HG03520 (cell line): ENCODE measurements at regions not wholly inside any gene's neighbourhood (a gene's known extent, or its start where the extent isn't known, plus 50 kb on each side); places are given as distances from the start of the nearest gene placed in this dataset.

Experiments
- ATAC-seq: cut with Tn5 transposase; IDR thresholded peaks from one replicate; pipeline ENCODE4 v1.9.1; 2021; ENCODE audit warnings: mild to moderate bottlenecking, moderate library complexity; ENCODE audit not compliant: unreplicated experiment

GRCh38 chr18:65567372-65567771, 183.4 kb upstream of the CDH7 start:
- no peak for ATAC-seq

GRCh38 chr18:65548316-65548715, 202.5 kb upstream of the CDH7 start:
- no peak for ATAC-seq

- no peak for ATAC-seq
Observed at GRCh38 chr18:65547046-65547445, 203.8 kb upstream of the CDH7 start.

GRCh38 chr18:65544701-65545100, 206.1 kb upstream of the CDH7 start:
- no peak for ATAC-seq

- ATAC-seq: no peak
Observed at GRCh38 chr18:65527879-65528633, 222.8 kb upstream of the CDH7 start.

GRCh38 chr18:65526099-65526498, 224.7 kb upstream of the CDH7 start:
- no peak for ATAC-seq

GRCh38 chr18:65523461-65523860, 227.4 kb upstream of the CDH7 start:
- ATAC-seq: no peak

- no peak for ATAC-seq
Observed at GRCh38 chr18:65522907-65523306, 227.9 kb upstream of the CDH7 start.

- ATAC-seq: no peak
Observed at GRCh38 chr18:65516209-65516608, 234.6 kb upstream of the CDH7 start.

- ATAC-seq: no peak
Observed at GRCh38 chr18:65498605-65499004, 252.2 kb upstream of the CDH7 start.

GRCh38 chr18:65487569-65487968, 263.2 kb upstream of the CDH7 start:
- ATAC-seq: no peak

GRCh38 chr18:65477455-65477854, 273.4 kb upstream of the CDH7 start:
- ATAC-seq: no peak

- ATAC-seq: no peak
Observed at GRCh38 chr18:65468881-65469280, 281.9 kb upstream of the CDH7 start.

- ATAC-seq: no peak
Observed at GRCh38 chr18:65464361-65464760, 286.5 kb upstream of the CDH7 start.

- no peak for ATAC-seq
Observed at GRCh38 chr18:65459741-65460140, 291.1 kb upstream of the CDH7 start.

GRCh38 chr18:65458871-65459270, 291.9 kb upstream of the CDH7 start:
- ATAC-seq: no peak

- no peak for ATAC-seq
Observed at GRCh38 chr18:65439188-65439587, 311.6 kb upstream of the CDH7 start.

GRCh38 chr18:65436430-65436829, 314.4 kb upstream of the CDH7 start:
- no peak for ATAC-seq

- no peak for ATAC-seq
Observed at GRCh38 chr18:65435534-65435933, 315.3 kb upstream of the CDH7 start.

- ATAC-seq: no peak
Observed at GRCh38 chr18:65429601-65430000, 321.2 kb upstream of the CDH7 start.

GRCh38 chr18:65425366-65425765, 325.4 kb upstream of the CDH7 start:
- ATAC-seq: no peak

- ATAC-seq: no peak
Observed at GRCh38 chr18:65423776-65424175, 327.0 kb upstream of the CDH7 start.

GRCh38 chr18:65422544-65423136, 328.2 kb upstream of the CDH7 start:
- ATAC-seq: no peak
